IPS DF 19.7 (cell line): ENCODE measurements at regions not wholly inside any gene's neighbourhood (a gene's known extent, or its start where the extent isn't known, plus 50 kb on each side); places are given as distances from the start of the nearest gene placed in this dataset.
"Not testable (repeated sequence)": the region's sequence is repeated elsewhere in the genome, so short reads cannot be mapped to it uniquely, and the experiment has no call there.

Experiments
- DNase-seq: peaks from one replicate; pipeline ENCODE4 v3.0.0-alpha.2; 2013; ENCODE audit warnings: low read depth, low spot score

DNA sequence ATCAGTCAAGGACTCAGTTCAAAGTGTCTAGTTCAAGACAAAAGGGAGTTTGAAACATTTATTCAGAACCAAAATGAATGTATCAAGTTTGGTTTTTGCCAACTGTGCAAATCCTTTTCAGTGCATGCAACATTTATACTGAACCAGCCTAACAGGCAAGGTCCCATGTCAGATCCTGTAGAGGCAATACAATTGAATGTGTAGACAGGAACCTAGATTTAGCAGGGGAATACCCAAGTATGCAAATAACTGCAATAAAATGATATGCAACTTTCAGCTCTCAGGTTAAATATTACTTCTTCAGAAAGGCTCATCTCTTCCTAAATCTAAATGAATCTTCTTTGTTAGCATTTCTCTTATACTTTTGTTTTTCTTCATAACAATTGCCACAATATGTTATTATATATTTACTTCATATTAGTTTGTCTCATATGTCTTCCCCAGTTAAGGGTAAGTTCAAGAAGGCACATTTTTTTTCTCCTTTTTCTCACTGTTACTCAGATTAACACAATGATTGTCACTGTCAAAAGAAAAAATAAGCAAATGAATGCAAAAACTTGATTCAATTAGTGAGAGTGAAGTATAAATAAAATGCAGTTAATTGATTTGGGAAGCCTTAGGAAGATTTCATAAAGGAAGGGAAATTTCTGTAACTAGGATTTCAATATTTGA, 163.9 kb upstream of the RASA1 start:
- no peak for DNase-seq

DNA sequence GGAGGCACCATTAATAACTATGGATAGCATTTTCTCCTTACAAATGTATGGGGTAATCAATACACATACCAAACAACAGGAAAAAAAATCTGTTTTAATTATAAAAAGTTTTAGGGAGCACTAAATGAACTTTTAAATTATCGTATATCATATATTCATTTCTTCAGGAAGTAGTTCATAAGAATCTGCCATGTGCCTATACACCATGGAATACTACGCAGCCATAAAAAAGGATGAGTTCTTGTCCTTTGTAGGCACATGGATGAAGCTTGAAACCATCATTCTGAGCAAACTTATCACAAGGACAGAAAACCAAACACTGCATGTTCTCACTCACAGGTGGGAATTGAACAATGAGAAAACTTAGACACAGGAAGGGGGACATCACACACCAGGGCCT, 162.1 kb upstream of the RASA1 start:
- no peak for DNase-seq

DNA sequence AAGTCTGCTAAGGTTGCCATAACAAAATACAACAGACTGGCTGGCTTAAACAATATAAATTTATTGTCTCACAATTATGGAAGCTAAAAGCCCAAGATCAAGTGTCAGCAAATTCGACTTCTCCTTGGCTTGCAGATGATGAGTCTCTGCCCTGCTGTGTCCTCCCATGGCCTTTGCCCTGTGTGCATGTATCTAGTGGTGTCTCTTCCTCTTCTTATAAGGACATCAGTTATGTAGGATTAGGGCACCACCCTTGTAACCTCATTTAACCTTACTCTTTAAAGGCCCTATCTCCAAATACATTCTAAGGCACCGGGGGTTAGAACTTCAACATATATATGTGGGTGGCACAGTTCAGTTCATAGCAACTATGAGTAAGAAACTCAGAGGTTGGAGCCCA, 157.9 kb upstream of the RASA1 start:
- DNase-seq = no peak

- no peak for DNase-seq
Measured at GRCh38 chr5:87110721-87111120, 157.0 kb upstream of the RASA1 start.

- DNase-seq = no peak
Measured at GRCh38 chr5:87113861-87114260, 153.8 kb upstream of the RASA1 start.

DNA sequence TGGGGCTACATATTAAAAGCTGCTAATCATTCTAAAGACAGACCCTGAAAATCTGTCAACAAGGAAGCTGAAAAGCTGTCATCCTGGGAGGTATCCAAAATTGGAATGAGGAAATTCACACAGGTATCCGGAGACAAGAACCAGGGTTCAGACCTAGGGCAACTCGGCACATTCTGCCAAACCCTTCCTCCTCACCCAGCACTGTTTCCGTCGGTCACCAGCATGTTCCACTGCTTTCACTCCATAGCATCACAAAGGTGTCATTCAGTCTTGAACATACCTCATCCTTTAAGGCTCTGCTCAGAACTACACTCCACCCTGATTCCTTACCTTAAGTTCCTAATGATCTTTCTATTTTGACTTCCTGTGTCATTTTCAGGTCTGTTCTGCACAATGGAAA, 153.1 kb upstream of the RASA1 start:
- no peak for DNase-seq

DNA sequence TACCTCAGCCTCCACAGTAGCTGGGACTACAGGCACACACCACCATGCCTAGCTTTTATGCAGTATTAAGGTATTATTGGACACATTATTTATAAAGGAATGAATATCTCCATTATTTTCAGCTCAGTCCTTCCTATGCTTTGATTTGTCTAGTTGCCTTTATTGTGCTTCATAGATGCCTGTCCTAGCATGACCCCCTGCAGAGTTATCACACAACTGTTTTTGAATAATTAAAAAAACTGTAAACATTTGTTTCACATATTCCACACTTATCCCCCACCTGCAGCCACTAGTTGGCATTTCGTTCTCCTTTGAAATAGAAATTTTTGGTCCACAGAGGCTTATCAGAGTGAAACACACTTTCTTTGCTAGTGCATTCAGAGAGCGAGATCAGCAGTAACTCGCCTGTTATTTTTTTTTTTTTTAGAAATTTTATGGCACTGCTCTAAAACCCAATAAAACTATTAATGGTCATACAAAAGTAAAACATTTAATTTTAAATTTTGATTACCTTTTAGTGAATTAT, 151.8 kb upstream of the RASA1 start:
- no peak for DNase-seq

DNA sequence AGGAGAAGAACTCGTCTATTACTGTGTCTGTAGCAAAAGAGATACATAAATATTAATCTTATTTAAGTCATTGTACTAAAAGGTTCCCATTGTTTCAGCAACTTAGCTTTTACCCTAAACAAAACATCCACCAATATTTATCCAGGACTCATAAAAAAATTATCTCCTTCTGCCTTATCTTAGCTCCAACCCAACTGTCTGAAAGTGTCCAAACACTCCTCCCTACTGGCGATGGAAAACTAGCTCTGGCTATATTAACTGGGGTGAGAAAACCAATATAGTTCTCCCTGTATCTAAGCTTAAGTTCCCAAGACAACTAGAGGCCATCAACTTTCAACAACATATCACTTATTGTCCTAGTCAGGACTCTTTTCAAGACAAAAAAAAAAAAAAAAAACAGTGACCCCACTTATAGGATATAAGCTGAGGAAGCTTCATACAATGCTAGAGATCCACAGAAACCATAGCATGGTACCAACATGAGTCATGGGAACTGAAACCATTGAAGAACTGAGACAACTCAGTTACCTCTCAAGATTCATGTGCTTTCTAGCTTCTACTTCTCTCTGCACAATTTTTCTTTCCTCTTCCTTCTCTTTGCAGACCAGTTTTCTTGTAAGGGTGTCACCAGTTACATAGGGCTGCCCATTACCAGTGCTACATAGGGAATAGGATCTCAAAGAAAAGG, 150.7 kb upstream of the RASA1 start:
- DNase-seq = no peak

- DNase-seq = no peak
Measured at GRCh38 chr5:87119588-87119987, 148.1 kb upstream of the RASA1 start.

DNA sequence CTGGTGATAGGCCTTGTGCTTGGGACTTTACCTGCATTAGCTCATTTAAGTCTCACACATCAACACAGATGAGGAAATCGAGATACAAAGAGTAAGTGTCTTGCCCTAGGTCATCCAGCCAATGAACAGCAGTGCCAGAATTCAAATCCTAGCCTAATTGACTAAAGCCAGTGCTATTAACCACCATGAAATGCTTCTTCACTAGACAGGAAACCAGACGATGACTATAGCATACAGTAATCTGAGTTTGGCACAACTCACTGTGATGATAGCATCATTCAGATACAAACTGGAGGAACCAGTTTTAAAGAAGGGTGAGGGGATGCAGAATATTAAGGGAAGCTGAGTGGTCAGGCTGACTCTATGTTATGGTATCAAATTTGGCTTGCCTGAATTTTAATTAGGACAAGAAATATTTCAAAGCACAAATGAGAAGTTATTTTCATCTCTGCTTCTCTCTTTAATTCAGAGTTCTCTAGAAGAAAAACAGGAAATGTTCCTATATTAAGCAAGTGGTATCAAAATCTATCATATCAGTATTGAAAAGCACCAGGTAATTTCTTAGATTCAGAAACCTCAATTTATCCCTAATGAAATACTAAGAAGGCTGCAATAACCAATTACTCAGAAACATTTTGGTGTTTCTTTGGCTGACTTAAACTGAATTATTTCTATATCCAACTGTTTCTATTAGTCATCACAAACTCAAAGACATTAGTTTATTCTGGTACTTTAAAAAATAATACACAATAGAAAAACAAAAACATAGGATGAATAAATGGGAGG, 147.0 kb upstream of the RASA1 start:
- DNase-seq = no peak

GRCh38 chr5:87121304-87122150, 146.2 kb upstream of the RASA1 start:
- DNase-seq = no peak

DNA sequence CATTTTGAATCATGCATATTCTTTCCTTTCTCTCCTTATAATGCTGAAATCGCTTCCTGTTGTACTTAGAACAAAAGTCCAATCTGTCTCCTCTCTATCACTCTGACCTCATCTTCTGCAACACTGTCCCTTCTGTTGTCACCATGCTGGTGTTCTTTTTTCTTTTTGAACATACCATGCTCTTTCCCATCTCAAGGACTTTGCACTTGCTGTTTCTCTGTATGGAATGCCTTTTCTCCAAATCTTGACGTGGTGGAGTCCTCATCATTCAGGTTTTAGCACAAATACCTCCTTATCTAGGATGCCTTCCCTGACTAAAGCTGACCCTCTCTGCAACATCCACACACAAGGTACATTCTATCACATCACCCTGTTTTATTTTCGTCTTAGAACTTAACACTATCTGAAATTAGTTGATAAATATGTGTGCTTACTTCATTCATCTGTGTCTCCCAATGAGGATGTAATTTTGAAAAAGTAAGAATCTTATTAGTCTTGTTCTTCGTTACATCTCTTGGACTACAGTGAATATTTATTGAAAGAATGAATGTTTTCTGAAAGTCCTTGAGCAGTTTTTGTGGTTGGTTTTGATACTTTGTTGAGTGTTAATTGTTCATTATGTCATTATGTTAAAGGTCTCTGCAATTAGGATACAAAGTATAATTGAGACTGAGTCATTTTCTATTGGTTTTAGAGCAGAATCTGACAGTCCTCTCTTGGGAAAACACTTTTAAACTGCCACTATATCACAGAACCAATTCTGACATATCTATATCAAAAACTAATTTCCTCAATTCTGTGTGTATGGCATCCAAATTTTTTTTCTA, 145.3 kb upstream of the RASA1 start:
- DNase-seq = no peak

DNA sequence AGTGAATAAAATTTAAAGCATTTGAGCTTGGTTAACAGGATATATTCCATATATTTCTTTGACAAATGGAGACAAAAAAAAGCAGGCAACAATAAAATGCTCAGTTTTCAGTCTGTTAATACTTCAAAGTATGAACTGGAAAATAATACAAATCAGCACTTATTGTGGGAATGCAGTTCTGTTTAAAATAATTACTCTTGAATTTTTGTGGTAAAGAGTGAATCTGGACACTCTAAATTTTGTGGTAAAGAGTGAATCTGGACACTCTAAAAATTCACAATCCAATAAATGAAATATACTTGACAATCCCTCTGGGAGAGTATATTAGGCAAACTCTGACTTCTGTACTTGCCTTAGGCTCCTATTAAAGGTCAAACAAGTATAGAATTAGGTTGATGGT, 141.9 kb upstream of the RASA1 start:
- DNase-seq = no peak

GRCh38 chr5:87126869-87127268, 140.8 kb upstream of the RASA1 start:
- no peak for DNase-seq

DNA sequence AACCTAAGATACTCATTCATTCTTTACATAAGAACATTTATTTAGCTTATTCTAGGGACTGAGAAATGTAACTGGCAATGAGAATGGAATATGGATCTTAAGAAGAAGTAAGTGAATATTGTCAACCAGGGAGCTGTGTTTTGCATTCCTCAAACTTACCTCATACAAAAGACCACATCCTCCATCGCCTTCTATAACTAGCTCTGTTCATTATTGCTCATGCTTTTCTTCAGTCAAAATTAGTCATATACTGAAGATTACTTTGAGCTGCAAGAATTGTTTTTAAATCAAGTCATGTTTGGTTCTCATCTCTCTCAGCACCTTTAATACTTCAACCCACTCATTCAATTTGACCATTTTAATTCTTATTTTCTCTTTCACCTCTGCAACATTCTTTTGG, 140.3 kb upstream of the RASA1 start:
- DNase-seq = no peak

DNA sequence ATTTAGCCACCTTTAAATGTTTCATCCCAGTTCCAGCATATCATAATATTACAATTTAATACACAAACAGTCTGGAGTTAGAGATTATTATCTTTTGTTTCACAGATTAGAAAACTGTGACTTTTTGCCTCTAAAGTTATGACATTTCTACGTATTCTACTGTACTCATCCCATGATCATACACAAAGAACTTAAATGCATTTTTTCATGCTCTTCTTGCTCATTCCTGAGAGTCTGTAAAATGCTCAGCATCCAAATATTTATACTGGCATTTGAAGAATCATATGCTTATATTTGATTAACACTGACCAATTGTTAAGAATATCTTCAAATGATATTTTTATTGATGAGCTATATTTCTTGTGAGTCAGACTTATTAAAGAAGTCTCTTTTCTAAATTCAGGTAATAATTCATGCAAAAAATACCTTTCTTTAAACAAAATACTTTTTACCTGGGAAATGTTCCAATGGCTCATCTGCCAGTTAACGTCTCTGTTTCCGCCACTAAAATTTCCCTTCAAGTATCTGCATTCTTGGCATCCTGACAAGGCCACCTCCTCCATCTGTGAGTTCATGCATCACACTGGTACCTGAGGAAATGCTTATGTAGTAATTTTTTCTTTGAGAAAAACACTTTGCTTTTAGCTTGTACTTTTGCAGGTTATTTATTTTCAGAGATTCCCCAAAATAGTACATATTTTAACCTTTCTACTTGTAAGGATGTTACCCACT, 139.6 kb upstream of the RASA1 start:
- no peak for DNase-seq

GRCh38 chr5:87129046-87129445, 138.6 kb upstream of the RASA1 start:
- DNase-seq = no peak

- no peak for DNase-seq
Measured at GRCh38 chr5:87132696-87133095, 135.0 kb upstream of the RASA1 start.

GRCh38 chr5:87134513-87134912, 133.2 kb upstream of the RASA1 start:
- DNase-seq = not testable (repeated sequence)

DNA sequence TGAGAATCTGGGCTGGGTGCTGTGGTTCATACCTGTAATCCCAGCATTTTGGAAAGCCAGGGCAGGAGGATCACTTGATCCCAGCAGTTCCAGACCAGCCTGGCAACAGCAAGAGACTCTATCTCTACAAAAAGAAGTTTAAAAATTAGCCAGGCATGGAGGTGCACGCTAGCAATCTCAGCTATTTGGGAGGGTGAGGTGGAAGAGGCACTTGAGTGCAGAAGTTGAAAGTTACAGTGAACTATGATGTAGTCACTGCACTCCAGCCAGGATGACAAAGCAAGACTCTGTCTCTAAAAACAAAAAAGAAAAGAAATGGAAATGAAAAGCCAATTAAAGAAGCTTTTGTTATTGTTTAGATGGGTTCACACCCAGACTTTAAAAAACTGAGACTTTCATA, 131.6 kb upstream of the RASA1 start:
- DNase-seq = no peak
